ENCODE measurements at regions not wholly inside any gene's neighbourhood (a gene's known extent, or its start where the extent isn't known, plus 50 kb on each side); places are given as distances from the start of the nearest gene placed in this dataset.
"Not testable (repeated sequence)": the region's sequence is repeated elsewhere in the genome, so short reads cannot be mapped to it uniquely, and the experiment has no call there.

GRCh38 chr5:125487231-125487630 lies 740.8 kb upstream of the ZNF608 start:
- Histone ChIP-seq H3K4me1 (peaks cover 64% of the 10 kb centered on the region), H3K79me2 (ENCODE audit: low read depth) (no peaks in the 10 kb centered on the region), H3K4me2 (peak overlapping the region; percentile 55), H2AFZ (replicated peaks) (peak overlapping the region; percentile 55), H4K20me1 (ENCODE audit: low read depth) (no peaks in the 10 kb centered on the region), H3K27me3 (no peaks in the 10 kb centered on the region), H3K36me3 (no peaks in the 10 kb centered on the region), H3K9me3 (ENCODE audit: low read depth) (no peaks in the 10 kb centered on the region), H3F3A (ENCODE audit: low read depth) (peaks cover 26% of the 10 kb centered on the region), H3K4me3 (no peak overlapping the region), H3K27ac (peak overlapping the region; percentile 93), H3K9ac (no peak overlapping the region)
- Mint-ChIP-seq H3K36me3 (no peaks in the 10 kb centered on the region), H3K27me3 (ENCODE audit: insufficient read depth, low read depth) (peaks cover 5% of the 10 kb centered on the region), H3K27ac (peak overlapping the region; percentile 89), H3K4me3 (no peak overlapping the region), H3K4me1 (peaks cover 74% of the 10 kb centered on the region), H3K9me3 (no peaks in the 10 kb centered on the region)
- TF ChIP-seq, protein P1, sequence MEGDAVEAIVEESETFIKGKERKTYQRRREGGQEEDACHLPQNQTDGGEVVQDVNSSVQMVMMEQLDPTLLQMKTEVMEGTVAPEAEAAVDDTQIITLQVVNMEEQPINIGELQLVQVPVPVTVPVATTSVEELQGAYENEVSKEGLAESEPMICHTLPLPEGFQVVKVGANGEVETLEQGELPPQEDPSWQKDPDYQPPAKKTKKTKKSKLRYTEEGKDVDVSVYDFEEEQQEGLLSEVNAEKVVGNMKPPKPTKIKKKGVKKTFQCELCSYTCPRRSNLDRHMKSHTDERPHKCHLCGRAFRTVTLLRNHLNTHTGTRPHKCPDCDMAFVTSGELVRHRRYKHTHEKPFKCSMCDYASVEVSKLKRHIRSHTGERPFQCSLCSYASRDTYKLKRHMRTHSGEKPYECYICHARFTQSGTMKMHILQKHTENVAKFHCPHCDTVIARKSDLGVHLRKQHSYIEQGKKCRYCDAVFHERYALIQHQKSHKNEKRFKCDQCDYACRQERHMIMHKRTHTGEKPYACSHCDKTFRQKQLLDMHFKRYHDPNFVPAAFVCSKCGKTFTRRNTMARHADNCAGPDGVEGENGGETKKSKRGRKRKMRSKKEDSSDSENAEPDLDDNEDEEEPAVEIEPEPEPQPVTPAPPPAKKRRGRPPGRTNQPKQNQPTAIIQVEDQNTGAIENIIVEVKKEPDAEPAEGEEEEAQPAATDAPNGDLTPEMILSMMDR (IDR thresholded peaks at IDR 0.05) = no peak
- no peak for TF ChIP-seq EZH2phosphoT487 (IDR thresholded peaks at IDR 0.05)
- no peak for TF ChIP-seq EZH2 (IDR thresholded peaks at IDR 0.05)
- peak; percentile 30 for DNase-seq (ENCODE audit: low spot score)

DNA sequence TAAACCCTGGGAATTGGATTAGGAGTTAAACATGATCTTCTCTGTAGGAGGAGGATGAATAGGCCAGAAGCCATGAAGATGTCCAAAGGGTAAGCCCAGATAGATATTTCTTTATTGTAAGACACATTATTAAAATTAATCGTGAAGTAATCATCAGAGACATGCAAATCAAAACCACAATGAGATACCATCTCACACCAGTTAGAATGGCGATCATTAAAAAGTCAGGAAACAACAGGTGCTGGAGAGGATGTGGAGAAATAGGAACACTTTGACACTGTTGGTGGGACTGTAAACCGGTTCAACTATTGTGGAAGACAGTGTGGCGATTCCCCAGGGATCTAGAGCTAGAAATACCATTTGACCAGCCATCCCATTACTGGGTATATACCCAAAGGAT lies 741.2 kb upstream of the ZNF608 start:
- H3K4me3 Mint-ChIP-seq; H3K36me3 ChIP-seq; H3K4me3 ChIP-seq; H3K9ac ChIP-seq; H3K27me3 Mint-ChIP-seq (ENCODE audit: insufficient read depth, low read depth); H3K79me2 ChIP-seq (ENCODE audit: low read depth); H3K9me3 Mint-ChIP-seq; H3K27me3 ChIP-seq; H3K36me3 Mint-ChIP-seq; H3K9me3 ChIP-seq (ENCODE audit: low read depth); H4K20me1 ChIP-seq (ENCODE audit: low read depth); DNase-seq (ENCODE audit: low spot score): not testable (repeated sequence)
- peaks cover 25% of the 10 kb centered on the region for H3F3A ChIP-seq (ENCODE audit: low read depth)
- peaks cover 62% of the 10 kb centered on the region for H3K4me1 ChIP-seq
- H3K4me2 ChIP-seq = peak overlapping the region; percentile 55
- peak overlapping the region; percentile 55 for H2AFZ ChIP-seq (replicated peaks)
- Mint-ChIP-seq H3K27ac (peak overlapping the region; percentile 89), H3K4me1 (peaks cover 75% of the 10 kb centered on the region)
- H3K27ac ChIP-seq = peak overlapping the region; percentile 93

GRCh38 chr5:125489146-125489545 lies 742.7 kb upstream of the ZNF608 start:
- Mint-ChIP-seq H3K4me1 (peaks cover 64% of the 10 kb centered on the region), H3K4me3 (no peak overlapping the region), H3K27ac (no peak overlapping the region), H3K36me3 (peaks cover 2% of the 10 kb centered on the region), H3K27me3 (ENCODE audit: insufficient read depth, low read depth) (peaks cover 5% of the 10 kb centered on the region), H3K9me3 (peaks cover 13% of the 10 kb centered on the region)
- no peak overlapping the region for H3K4me3 ChIP-seq
- H3K27ac ChIP-seq = no peak overlapping the region
- no peaks in the 10 kb centered on the region for H3K9me3 ChIP-seq (ENCODE audit: low read depth)
- H3K4me2 ChIP-seq = no peak overlapping the region
- DNase-seq (ENCODE audit: low spot score) = no peak
- TF ChIP-seq EZH2phosphoT487 (IDR thresholded peaks at IDR 0.05) (no peak), EZH2 (IDR thresholded peaks at IDR 0.05) (no peak)
- H3K27me3 ChIP-seq = no peaks in the 10 kb centered on the region
- H3F3A ChIP-seq (ENCODE audit: low read depth) = peaks cover 25% of the 10 kb centered on the region
- no peak overlapping the region for H3K9ac ChIP-seq
- H2AFZ ChIP-seq (replicated peaks) = no peak overlapping the region
- H3K36me3 ChIP-seq = no peaks in the 10 kb centered on the region
- peaks cover 54% of the 10 kb centered on the region for H3K4me1 ChIP-seq
- no peaks in the 10 kb centered on the region for H3K79me2 ChIP-seq (ENCODE audit: low read depth)
- no peaks in the 10 kb centered on the region for H4K20me1 ChIP-seq (ENCODE audit: low read depth)

DNA sequence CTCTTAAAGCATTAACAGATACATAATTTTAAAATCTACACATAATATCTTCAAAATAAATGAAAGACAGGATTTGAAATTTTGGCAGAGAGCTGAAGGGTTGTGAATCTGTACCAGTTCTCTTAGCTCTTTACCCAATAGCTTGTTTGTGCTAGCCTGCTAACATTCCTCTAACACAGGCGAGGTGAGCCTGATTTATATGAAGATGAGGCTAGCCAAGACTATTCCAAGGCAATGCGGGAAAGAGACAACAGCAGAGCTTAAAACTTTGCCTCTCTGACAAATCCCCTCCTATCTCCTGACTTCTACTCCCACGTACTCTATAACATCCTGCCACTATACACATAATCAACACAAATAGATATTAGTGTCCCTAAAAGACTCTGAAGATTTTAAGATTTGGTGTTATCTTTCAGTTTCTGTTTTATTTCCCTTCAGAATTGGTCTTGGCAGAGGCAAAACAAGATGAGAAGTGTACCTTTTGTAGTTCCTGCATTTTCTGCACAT lies 745.6 kb upstream of the ZNF608 start:
- H3K4me3 Mint-ChIP-seq = no peak overlapping the region
- TF ChIP-seq EZH2phosphoT487 (IDR thresholded peaks at IDR 0.05) = no peak
- no peak for TF ChIP-seq EZH2 (IDR thresholded peaks at IDR 0.05)
- TF ChIP-seq, protein P1 (IDR thresholded peaks at IDR 0.05) = no peak
- no peak overlapping the region for H3K27ac ChIP-seq
- peaks cover 14% of the 10 kb centered on the region for H3K9me3 Mint-ChIP-seq
- no peaks in the 10 kb centered on the region for H3K9me3 ChIP-seq (ENCODE audit: low read depth)
- H3F3A ChIP-seq (ENCODE audit: low read depth) = peaks cover 7% of the 10 kb centered on the region
- H3K4me1 Mint-ChIP-seq = peaks cover 38% of the 10 kb centered on the region
- no peak overlapping the region for H3K4me3 ChIP-seq
- H3K36me3 Mint-ChIP-seq = peaks cover 2% of the 10 kb centered on the region
- DNase-seq (ENCODE audit: low spot score) = peak; percentile 41
- no peaks in the 10 kb centered on the region for H3K27me3 Mint-ChIP-seq (ENCODE audit: insufficient read depth, low read depth)
- peak overlapping the region; percentile 66 for H2AFZ ChIP-seq (replicated peaks)
- peak overlapping the region; percentile 2 for H3K4me2 ChIP-seq
- no peak overlapping the region for H3K9ac ChIP-seq
- H3K36me3 ChIP-seq = no peaks in the 10 kb centered on the region
- no peaks in the 10 kb centered on the region for H4K20me1 ChIP-seq (ENCODE audit: low read depth)
- peak overlapping the region; percentile 39 for H3K27ac Mint-ChIP-seq
- H3K4me1 ChIP-seq = peaks cover 37% of the 10 kb centered on the region
- H3K27me3 ChIP-seq = no peaks in the 10 kb centered on the region
- no peaks in the 10 kb centered on the region for H3K79me2 ChIP-seq (ENCODE audit: low read depth)
